ENCODE measurements at regions not wholly inside any gene's neighbourhood (a gene's known extent, or its start where the extent isn't known, plus 50 kb on each side); places are given as distances from the start of the nearest gene placed in this dataset.

DNA sequence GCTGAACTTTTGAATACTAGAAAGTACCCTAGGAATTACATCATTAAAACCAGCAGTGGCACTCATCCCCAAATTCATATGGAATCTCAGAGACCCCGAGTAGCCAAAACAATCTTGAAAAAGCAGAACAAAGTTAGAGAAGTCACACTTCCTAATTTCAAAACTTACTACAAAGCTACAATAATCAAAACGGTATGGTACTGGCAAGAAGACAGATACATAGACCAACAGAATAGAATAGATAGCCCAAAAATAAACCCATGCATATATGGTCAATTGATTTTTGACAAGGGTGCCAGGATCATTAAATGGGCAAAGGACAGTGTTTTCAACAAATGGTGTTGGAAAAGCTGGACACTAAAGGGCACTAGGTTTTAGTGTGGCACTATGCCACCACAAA is 176.0 kb upstream of the NDUFV2 start:
- no peak for ATAC-seq
- H3K27ac ChIP-seq, result no peak overlapping the region
- TF ChIP-seq, protein P1, sequence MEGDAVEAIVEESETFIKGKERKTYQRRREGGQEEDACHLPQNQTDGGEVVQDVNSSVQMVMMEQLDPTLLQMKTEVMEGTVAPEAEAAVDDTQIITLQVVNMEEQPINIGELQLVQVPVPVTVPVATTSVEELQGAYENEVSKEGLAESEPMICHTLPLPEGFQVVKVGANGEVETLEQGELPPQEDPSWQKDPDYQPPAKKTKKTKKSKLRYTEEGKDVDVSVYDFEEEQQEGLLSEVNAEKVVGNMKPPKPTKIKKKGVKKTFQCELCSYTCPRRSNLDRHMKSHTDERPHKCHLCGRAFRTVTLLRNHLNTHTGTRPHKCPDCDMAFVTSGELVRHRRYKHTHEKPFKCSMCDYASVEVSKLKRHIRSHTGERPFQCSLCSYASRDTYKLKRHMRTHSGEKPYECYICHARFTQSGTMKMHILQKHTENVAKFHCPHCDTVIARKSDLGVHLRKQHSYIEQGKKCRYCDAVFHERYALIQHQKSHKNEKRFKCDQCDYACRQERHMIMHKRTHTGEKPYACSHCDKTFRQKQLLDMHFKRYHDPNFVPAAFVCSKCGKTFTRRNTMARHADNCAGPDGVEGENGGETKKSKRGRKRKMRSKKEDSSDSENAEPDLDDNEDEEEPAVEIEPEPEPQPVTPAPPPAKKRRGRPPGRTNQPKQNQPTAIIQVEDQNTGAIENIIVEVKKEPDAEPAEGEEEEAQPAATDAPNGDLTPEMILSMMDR (IDR thresholded peaks at IDR 0.05), result no peak

DNA sequence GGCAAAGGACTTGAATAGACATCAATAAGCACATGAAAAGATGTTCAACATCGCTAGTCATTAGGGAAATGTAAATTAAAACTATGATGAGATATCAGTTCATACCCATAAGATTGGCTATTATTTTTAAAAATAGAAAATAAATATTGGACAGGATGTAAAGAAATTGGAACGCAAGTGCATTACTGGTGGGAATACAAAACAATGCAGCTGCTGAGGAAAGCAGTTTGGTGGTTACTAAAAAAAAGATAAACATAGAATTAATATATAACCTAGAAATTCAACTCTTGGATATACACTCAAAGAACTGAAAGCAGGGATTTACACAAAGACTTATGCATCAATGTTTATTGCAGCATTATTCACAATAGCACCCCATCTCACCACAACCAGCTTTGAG is 174.5 kb upstream of the NDUFV2 start:
- intact Hi-C loops (cut with DNase I), result no loop called here
- H3K27ac ChIP-seq, result no peak overlapping the region

More for the DNA sequence above, 176.0 kb upstream of the NDUFV2 start:
- H3K27me3 ChIP-seq, result peaks cover 0 to 3% (median 0%) of the 10 kb centered on the region in 7 donors
- intact Hi-C loops (cut with DNase I), result no loop called here
- no peaks in the 10 kb centered on the region for H3K36me3 ChIP-seq
- DNase-seq, result no peak
- WGBS, 2 donors, result 80% methylated on average over 2 of the region's 2 CpGs
- no peaks in the 10 kb centered on the region for H3K4me1 ChIP-seq
- H3K9me3 ChIP-seq, result peaks cover 0 to 46% (median 12%) of the 10 kb centered on the region in 11 donors
- no peak overlapping the region for H3K4me3 ChIP-seq

DNA sequence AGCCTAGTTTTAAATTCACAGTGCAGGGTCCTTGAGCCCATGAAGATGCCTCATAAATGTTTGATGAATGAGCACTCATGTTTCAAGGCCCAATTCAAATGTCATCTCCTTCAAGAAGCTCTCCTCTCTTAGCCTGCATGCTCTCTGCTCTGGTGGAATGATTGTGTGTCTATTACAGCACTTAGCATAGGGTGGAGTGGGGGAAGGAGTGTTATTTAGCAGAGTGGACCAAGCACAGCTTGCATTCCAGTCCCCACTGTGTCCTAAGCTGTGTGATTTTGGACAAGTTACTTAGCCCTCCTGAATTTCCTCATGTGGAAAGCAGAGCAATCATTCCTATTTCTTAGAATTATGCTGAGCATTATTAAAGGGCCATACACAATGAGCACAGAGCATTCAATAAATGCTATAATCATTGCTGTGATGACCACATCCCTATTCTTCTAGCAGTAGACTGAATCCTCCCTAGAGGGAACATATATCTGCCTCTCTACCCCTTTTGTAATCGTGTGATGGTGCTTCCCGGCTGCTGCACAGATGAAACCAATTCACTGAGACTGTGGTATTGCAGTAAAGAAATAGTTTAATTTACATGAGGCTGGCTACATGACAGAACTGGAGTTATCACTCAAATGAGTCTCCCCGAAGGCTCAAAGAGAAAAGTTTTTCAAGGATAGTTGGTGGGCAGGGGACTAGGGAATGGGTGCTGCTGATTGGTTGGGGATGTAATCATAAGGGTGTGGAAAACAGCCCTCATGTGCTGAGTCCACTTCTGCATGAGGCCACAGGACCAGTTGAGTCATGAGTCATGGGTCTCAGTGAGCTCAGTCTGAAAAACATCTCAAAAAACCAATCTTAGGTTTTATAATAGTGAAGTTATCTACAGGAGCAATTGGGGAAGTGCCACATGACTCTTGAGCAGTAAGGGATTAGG is 173.4 kb upstream of the NDUFV2 start:
- DNase-seq, result no peak
- Histone ChIP-seq H3K27me3 (peaks cover 0 to 5% (median 0%) of the 10 kb centered on the region in 7 donors), H3K27ac (no peak overlapping the region), H3K36me3 (no peaks in the 10 kb centered on the region), H3K4me1 (no peaks in the 10 kb centered on the region), H3K9me3 (peaks cover 0 to 51% (median 12%) of the 10 kb centered on the region in 11 donors), H3K4me3 (no peak overlapping the region)
- intact Hi-C loops (cut with DNase I), result no loop called here
- 87 to 88% methylated on average over 3 of the region's 3 CpGs for WGBS, 2 donors
- TF ChIP-seq, protein P1 (IDR thresholded peaks at IDR 0.05), result no peak
- ATAC-seq, result no peak

More for the DNA sequence above, 174.5 kb upstream of the NDUFV2 start:
- DNase-seq (no peak), ATAC-seq (no peak)
- TF ChIP-seq, protein P1 (IDR thresholded peaks at IDR 0.05), result no peak
- no peaks in the 10 kb centered on the region for H3K4me1 ChIP-seq
- H3K27me3 ChIP-seq, result peaks cover 0 to 5% (median 0%) of the 10 kb centered on the region in 7 donors
- 68 to 69% methylated on average over 2 of the region's 2 CpGs for WGBS, 2 donors
- H3K4me3 ChIP-seq, result no peak overlapping the region
- H3K36me3 ChIP-seq, result no peaks in the 10 kb centered on the region
- H3K9me3 ChIP-seq, result peaks cover 0 to 46% (median 12%) of the 10 kb centered on the region in 11 donors

DNA sequence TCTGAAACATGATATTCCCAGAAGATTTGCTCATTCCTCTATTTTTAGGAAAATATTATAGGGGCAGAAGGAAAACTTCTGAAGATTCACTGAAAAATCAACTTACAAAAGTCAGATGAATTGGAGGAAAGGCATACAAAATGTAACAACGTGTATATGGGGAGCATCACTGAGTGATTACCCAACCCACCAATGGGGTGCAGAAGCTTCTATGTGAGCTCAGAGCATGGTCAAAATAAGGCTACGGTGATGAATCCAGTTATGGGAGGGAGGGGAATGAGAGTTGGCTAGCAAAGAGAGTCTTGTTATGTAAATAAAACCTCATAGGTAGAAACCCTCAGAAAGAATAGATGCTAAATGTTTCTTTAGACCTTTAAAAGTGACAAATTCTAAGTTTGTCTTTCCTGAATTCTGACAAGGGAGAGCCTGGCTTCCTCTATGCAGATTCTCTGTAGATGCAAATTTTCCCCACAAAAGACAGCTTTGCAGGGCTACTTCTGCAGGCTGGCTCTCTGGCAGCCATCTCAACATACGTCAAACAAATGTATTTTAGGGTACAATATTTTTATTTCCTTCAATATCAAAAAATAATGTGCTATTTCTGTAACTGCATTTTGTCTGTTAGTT is 171.4 kb upstream of the NDUFV2 start:
- peaks cover 0 to 45% (median 12%) of the 10 kb centered on the region in 11 donors for H3K9me3 ChIP-seq
- no peak overlapping the region for H3K27ac ChIP-seq
- TF ChIP-seq, protein P1 (IDR thresholded peaks at IDR 0.05), result no peak
- no peak for DNase-seq
- no peaks in the 10 kb centered on the region for H3K4me1 ChIP-seq
- no peaks in the 10 kb centered on the region for H3K36me3 ChIP-seq
- ATAC-seq, result no peak
- intact Hi-C loops (cut with DNase I), result no loop called here
- peaks cover 0 to 5% (median 0%) of the 10 kb centered on the region in 7 donors for H3K27me3 ChIP-seq
- WGBS, 2 donors, result 34 to 40% methylated on average over 3 of the region's 3 CpGs
- H3K4me3 ChIP-seq, result no peak overlapping the region

Measured in heart right ventricle (tissue), 16 donors.